ENCODE measurements at regions not wholly inside any gene's neighbourhood (a gene's known extent, or its start where the extent isn't known, plus 50 kb on each side); places are given as distances from the start of the nearest gene placed in this dataset.

DNA sequence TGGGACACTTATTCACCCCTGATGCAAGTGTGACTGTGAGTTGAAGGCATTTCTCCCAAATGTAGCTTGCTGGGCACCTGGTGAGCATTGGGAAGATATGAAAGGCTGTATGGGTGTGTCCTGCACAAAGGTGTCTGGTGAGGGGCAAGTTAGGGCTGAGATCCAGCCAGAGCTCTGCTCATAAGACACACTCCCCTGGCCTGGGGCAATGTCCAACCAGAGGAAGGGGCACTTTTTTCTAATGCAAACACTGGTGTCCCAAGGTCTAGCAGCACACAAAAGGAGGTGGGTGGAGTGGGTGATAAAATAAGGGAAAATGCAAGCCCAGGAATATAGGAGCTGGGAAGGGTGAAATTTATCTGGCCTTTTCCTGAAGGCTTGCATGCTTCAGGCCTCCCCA lies 57.0 kb upstream of the TRABD2B start:
- no peak for DNase-seq (ENCODE audit: low spot score)

DNA sequence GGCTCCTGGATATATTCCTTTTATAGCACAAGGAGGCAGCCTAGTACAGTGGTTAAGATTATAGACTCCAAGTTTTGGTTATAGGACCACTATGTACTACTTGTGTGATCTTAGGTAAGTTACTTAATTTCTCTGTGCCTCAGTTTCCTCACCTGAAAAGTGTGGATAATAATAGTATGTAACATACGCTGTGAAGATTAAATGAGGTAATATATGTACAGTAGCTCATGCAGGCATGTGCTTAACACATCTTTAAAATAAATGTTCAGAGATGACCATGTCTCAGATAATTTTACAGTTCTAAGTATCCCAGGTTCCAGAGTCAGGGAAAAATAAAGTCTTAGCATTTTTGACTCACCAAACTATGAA lies 55.7 kb upstream of the TRABD2B start:
- no peak for DNase-seq (ENCODE audit: low spot score)

DNA sequence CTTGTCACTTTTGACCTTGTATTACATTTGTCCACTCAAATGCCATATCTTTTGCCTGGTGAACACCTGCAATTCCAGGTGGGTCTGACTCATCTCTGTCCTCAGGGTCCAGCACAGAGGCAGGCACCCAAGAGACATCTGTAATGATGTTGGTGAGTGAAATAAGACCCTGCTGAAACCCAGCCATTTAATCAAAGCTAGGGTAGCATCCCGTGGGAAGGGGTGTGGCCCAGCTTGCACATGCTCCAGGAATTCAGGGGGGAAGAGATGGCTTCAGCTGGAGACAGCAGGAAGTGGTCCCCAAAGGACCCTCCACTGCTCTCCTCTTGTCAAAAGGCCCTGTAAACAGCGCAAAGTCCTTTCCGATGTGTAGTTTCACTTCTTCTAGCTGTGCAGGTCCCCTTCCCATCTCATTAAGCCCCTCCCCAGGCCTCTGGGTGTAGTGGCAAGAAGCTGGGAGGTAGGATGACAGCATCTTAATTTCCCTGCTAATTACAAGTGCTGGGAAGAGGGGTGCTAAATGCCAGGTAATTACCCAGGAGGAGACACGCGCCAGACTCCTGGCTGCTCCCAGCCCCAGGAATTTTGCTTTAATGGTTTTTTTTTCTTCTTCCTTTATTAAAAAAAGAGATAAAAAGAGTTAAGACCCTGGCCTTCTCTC lies 54.4 kb upstream of the TRABD2B start:
- no peak for DNase-seq (ENCODE audit: low spot score)

DNA sequence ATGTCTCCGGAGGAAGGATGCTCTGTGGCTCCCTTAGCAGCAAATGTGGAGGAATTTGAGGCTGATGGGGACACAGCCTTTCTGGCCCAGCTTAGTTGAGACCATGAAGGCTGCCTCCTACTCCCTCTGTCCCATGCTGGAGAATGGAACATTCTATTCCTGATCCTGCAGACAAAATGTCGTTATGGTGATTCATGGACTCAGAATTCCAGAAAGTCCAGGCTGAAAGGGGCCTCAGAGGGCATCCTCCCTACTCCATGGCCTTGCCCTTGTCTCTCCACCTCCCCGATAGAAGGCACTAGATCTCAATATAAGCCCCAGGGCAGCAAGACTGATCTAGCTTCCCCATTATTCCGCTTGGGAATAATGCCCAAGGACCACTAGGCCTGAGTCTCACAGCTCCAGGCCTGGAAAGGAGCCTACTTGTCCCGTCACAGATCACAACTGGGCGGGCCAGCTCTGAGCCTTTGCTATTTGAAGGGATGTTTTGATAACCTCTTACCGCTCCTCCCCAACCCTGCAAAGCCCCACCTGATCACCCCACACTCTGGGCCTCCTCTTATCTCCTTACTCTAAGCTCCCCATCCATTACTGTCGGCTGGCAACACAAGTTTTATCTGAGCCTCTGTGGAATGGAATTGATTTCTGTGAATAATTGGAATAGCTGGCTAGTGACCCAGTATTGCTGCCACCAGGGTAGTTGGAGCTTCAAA lies 52.8 kb upstream of the TRABD2B start:
- DNase-seq (ENCODE audit: low spot score) = peak; percentile 33

DNA sequence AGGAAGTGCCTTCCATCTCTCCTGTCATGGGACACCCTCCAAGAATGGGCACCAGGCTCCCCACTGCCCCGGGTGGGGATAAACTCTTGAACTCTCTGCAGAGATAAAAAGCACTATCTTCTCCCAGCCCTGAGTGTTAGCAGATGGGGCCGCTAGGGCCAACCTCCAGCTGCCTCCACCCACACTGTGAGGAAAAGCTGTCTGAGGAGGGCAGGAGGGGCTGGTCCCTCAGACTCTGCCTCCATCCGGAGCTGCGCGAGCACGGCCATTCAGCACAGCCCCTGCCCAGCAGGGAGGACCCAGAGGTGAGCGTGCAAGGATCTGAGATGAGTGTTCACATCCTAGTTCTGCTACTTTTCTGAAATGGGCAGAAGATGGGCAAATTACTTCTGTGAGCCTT lies 51.8 kb upstream of the TRABD2B start:
- DNase-seq (ENCODE audit: low spot score) = no peak

DNA sequence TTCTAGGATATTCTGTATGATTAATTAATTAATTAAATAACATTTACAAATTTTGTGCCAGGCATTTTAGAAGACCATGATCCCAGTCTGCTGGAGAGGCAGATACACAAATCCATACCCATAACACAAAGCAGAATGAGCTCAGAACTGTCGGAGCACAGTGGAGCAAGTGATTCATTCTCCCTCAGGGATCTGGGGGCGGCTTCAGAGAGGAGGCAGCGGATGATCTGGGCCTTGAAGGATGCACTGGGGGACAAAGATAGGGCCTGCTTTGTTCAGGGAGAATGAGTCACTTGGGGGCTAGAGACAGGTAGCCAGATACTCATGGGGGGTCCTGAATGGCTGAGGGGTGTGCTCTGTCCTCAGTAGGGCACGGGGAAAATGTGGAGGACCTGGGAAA lies 50.9 kb upstream of the TRABD2B start:
- peak; percentile 71 for DNase-seq (ENCODE audit: low spot score)

DNA sequence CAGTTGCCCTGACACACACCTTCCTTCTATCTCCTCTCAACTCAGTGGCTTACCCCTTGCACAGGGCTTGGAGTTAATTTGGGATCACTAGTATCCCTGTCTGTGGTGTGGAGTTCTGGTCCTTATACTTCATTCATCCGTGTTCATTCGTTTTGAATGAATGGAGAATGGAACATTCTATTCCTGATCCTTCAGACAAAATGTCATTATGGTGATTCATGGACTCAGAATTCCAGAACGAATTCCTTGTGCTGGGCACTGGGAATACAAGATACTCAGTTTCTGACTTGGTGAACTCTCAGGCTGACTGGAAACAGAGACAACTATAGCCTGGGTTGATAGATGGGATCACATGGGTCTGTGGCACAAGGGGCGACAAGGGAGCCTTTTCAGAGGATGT lies 49.9 kb upstream of the TRABD2B start:
- DNase-seq (ENCODE audit: low spot score) = peak; percentile 81
